Esophagus muscularis mucosa (tissue), 4 donors: ENCODE measurements at regions not wholly inside any gene's neighbourhood (a gene's known extent, or its start where the extent isn't known, plus 50 kb on each side); places are given as distances from the start of the nearest gene placed in this dataset.

ENCODE experiments used
- DNase-seq: peaks from one replicate; pipeline ENCODE4 v3.0.0-alpha.2; 2017; ENCODE audit errors: extremely low spot score
- H3K27ac ChIP-seq, 4 donors: fragments of 200-600 bp; sonication (generic); replicated peaks in 1 of 4; 1 replicate in 3 of 4; 2 replicates in 1 of 4; pipeline ENCODE4 v1.5.1; 2016 to 2019; ENCODE audit warnings: mild to moderate bottlenecking in 1 of 4
- H3K27me3 ChIP-seq, 4 donors: fragments of 200-600 bp; sonication (generic); one replicate each; pipeline versions ENCODE4 v1.5.1 to v1.6.0; 2016 to 2019
- H3K36me3 ChIP-seq, 4 donors: fragments of 200-600 bp; sonication (generic); one replicate each; pipeline ENCODE4 v1.5.1; 2016 to 2019
- H3K4me1 ChIP-seq, 4 donors: fragments of 200-600 bp; sonication (generic); one replicate each; pipeline ENCODE4 v1.5.1; 2016 to 2019
- H3K4me3 ChIP-seq, 4 donors: fragments of 200-600 bp; sonication (generic); 1 replicate in 2 of 4; 2 replicates in 2 of 4; pipeline ENCODE4 v1.5.1; 2016 to 2019; ENCODE audit warnings: mild to moderate bottlenecking in 4 of 4, moderate library complexity in 1 of 4
- H3K9me3 ChIP-seq, 4 donors: fragments of 200-600 bp; sonication (generic); 1 replicate in 3 of 4; 2 replicates in 1 of 4; pipeline ENCODE4 v1.5.1; 2016 to 2019
- EP300 ChIP-seq: sonication (generic); formaldehyde crosslinking; IDR thresholded peaks from one replicate; pipeline ENCODE4 v1.6.1; 2017; ENCODE audit warnings: antibody characterized with exemption
- POLR2A ChIP-seq: fragments of 450-650 bp; IDR thresholded peaks from one replicate; pipeline ENCODE4 v1.6.1; 2017; ENCODE audit warnings: antibody characterized with exemption, moderate library complexity, mild to moderate bottlenecking, low read depth
- POLR2AphosphoS5 ChIP-seq, 2 donors: sonication (generic); formaldehyde crosslinking; IDR thresholded peaks; one replicate each; pipeline ENCODE4 v1.6.1; 2017; ENCODE audit warnings: antibody characterized with exemption in 2 of 2
- WGBS: methylation state at CpG from one replicate; pipeline ENCODE4 v1.1.5; 2018; 5-methylcytosine and 5-hydroxymethylcytosine counted together
- intact Hi-C: fragments of 100-400 bp; cut with DNase I; formaldehyde crosslinking; loops from one replicate; pipeline ENCODE4 v1.15.1; 2023
- TF ChIP-seq, protein P1 (sequence below), 3 experiments: fragments of 200-600 bp in 2 of 3; fragments of 450-650 bp in 1 of 3; sonication (generic) in 2 of 3; IDR thresholded peaks; one replicate each; pipeline ENCODE4 v1.5.1; 2017 to 2019; ENCODE audit warnings: antibody characterized with exemption in 3 of 3, mild to moderate bottlenecking in 2 of 3, moderate library complexity in 1 of 3

DNA sequence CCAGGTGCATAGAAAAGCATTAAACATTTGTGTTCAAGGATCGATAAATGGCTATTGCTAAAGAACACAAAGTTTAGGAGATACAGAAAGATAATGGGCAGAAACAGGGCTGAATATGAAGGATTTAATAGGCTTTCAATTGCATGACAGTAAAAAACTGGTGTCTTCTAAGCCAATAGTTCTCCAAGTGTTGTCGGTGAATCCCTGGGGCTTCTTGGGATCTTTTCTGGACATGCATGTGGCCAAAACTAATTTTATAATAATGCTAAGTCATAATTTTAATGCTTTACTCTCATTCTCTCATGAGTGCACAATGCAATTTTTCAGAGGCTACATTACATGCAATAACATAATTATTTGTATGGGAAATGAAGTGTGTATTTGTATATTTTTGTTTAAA is 521.1 kb upstream of the ANKRD30A start:
- H3K4me3 ChIP-seq = no peak overlapping the region
- intact Hi-C loops = no loop called here
- DNase-seq = no peak
- no peaks in the 10 kb centered on the region for H3K27me3 ChIP-seq
- TF ChIP-seq POLR2A (no peak), EP300 (no peak), POLR2AphosphoS5 (IDR thresholded peaks at IDR 0.05) (no peak)
- TF ChIP-seq, protein P1, sequence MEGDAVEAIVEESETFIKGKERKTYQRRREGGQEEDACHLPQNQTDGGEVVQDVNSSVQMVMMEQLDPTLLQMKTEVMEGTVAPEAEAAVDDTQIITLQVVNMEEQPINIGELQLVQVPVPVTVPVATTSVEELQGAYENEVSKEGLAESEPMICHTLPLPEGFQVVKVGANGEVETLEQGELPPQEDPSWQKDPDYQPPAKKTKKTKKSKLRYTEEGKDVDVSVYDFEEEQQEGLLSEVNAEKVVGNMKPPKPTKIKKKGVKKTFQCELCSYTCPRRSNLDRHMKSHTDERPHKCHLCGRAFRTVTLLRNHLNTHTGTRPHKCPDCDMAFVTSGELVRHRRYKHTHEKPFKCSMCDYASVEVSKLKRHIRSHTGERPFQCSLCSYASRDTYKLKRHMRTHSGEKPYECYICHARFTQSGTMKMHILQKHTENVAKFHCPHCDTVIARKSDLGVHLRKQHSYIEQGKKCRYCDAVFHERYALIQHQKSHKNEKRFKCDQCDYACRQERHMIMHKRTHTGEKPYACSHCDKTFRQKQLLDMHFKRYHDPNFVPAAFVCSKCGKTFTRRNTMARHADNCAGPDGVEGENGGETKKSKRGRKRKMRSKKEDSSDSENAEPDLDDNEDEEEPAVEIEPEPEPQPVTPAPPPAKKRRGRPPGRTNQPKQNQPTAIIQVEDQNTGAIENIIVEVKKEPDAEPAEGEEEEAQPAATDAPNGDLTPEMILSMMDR (IDR thresholded peaks at IDR 0.05) = no peak
- H3K27ac ChIP-seq = no peak overlapping the region
- 74% methylated on average over 2 of the region's 2 CpGs for WGBS
- H3K4me1 ChIP-seq = peaks cover 0 to 5% (median 0%) of the 10 kb centered on the region in 4 donors
- no peaks in the 10 kb centered on the region for H3K36me3 ChIP-seq
- no peaks in the 10 kb centered on the region for H3K9me3 ChIP-seq

DNA sequence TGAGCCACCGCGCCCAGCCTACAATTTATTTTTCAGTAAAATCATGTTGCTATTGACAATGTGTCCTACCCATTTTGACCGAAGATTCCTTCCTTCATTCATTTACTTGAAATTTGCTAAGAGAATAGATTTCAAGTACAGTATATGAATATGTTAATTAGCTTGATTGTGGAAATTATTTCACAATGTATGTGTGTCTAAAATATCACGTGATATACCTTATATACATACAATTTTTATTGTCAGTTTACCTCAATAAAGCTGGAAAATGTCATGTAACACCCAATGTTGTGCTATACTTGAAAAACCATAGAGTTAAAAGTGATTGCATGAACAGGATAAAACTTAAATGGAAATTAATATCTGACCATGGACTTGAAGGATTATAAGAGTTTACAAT is 521.7 kb upstream of the ANKRD30A start:
- Histone ChIP-seq H3K36me3 (no peaks in the 10 kb centered on the region), H3K4me3 (no peak overlapping the region), H3K4me1 (peaks cover 0 to 5% (median 0%) of the 10 kb centered on the region in 4 donors), H3K27ac (no peak overlapping the region), H3K27me3 (no peaks in the 10 kb centered on the region), H3K9me3 (no peaks in the 10 kb centered on the region)
- no peak for DNase-seq
- no peak for TF ChIP-seq POLR2AphosphoS5 (IDR thresholded peaks at IDR 0.05)
- no peak for TF ChIP-seq POLR2A
- TF ChIP-seq, protein P1 (IDR thresholded peaks at IDR 0.05) = no peak
- no peak for TF ChIP-seq EP300
- WGBS = 91% methylated on average over 4 of the region's 4 CpGs
- intact Hi-C loops = no loop called here

DNA sequence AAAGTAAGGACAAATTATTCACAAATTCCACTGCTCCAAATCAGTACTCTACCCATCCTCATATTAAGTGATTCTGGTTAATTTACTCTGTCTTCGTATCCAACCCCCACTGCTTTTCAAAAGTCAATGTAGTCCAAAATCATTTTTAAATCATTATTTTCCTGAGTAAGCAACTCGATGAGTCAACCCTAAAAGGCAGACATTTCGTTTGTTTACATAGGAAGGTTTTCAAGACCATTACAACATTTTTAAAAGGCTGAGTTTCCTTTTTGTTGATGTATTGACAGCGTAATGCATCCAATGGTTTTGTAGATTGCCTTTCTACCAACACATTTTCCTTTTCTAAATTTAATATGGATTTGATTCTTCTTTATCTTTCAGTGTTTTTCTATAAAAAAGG is 523.0 kb upstream of the ANKRD30A start:
- no peaks in the 10 kb centered on the region for H3K27me3 ChIP-seq
- H3K4me3 ChIP-seq = no peak overlapping the region
- no peaks in the 10 kb centered on the region for H3K9me3 ChIP-seq
- intact Hi-C loops = no loop called here
- H3K27ac ChIP-seq = no peak overlapping the region
- 40% methylated on average over 4 of the region's 4 CpGs for WGBS
- no peaks in the 10 kb centered on the region for H3K36me3 ChIP-seq
- TF ChIP-seq POLR2AphosphoS5 (IDR thresholded peaks at IDR 0.05) (no peak), POLR2A (no peak), EP300 (no peak)
- TF ChIP-seq, protein P1 (IDR thresholded peaks at IDR 0.05) = no peak
- no peak for DNase-seq
- H3K4me1 ChIP-seq = peaks cover 0 to 5% (median 0%) of the 10 kb centered on the region in 4 donors

DNA sequence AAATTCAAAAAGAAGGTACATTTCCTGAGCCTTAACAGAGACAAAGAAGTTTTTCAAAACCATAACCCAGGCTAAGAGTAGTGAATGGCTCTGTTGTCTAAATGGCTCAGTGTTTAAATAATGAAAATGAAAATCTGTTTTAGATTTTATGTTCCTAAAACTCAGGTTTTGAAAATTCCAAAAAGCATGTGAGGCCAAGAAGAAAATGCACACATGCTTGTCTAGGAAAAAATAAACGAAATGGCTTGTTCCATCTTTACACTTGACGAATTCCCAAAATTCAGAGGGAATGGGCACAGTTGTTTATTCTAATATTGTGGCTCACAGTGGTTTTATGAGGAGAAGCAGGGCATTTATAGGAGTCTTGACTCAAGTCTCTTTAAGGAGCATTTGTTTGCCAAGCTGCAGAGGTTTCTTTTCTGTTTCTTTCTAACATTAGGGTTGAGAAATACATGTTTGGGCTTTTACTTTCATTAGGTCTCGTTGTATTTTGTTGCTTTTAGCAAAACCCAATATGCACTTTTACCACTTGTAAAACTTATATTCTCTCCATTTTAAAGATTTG is 527.6 kb upstream of the ANKRD30A start:
- no peaks in the 10 kb centered on the region for H3K9me3 ChIP-seq
- no peak for DNase-seq
- no peak for TF ChIP-seq POLR2AphosphoS5 (IDR thresholded peaks at IDR 0.05)
- TF ChIP-seq EP300 = no peak
- TF ChIP-seq, protein P1 (IDR thresholded peaks at IDR 0.05) = no peak
- TF ChIP-seq POLR2A = no peak
- no peak overlapping the region for H3K27ac ChIP-seq
- intact Hi-C loops = no loop called here
- H3K36me3 ChIP-seq = no peaks in the 10 kb centered on the region
- H3K4me1 ChIP-seq = peaks cover 0 to 5% (median 0%) of the 10 kb centered on the region in 4 donors
- H3K4me3 ChIP-seq = no peak overlapping the region
- H3K27me3 ChIP-seq = no peaks in the 10 kb centered on the region
- 41% methylated on average over 3 of the region's 3 CpGs for WGBS

DNA sequence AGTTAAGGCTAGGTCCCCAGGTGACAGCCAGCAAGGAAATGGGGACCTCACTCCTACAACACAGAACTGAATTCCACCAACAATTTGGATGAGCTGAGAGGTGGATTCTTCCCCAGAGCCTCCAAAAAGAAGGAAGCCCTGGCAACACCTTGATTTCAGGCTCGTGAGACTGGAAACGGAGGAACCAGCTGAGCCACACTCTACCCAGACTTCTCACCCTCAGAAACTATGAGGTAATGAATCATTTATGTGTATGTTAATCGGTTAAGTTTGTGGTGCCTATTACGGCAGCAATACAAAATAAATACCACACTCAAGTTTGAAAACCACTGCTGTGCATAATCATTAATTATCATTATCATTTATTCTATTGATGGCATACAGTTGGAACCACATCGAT is 532.4 kb upstream of the ANKRD30A start:
- Histone ChIP-seq H3K4me1 (no peaks in the 10 kb centered on the region), H3K9me3 (no peaks in the 10 kb centered on the region), H3K27ac (no peak overlapping the region), H3K36me3 (no peaks in the 10 kb centered on the region), H3K4me3 (no peak overlapping the region), H3K27me3 (no peaks in the 10 kb centered on the region)
- no peak for TF ChIP-seq POLR2AphosphoS5 (IDR thresholded peaks at IDR 0.05)
- TF ChIP-seq, protein P1 (IDR thresholded peaks at IDR 0.05) = no peak
- no peak for TF ChIP-seq POLR2A
- no peak for TF ChIP-seq EP300
- WGBS = 92% methylated on average over 5 of the region's 5 CpGs
- intact Hi-C loops = no loop called here
- no peak for DNase-seq
